Limb (tissue), 2 donors: ENCODE measurements at regions not wholly inside any gene's neighbourhood (a gene's known extent, or its start where the extent isn't known, plus 50 kb on each side); places are given as distances from the start of the nearest gene placed in this dataset.
"Not testable (repeated sequence)": the region's sequence is repeated elsewhere in the genome, so short reads cannot be mapped to it uniquely, and the experiment has no call there.

ENCODE experiments used
- DNase-seq, 2 donors: peaks; one replicate each; pipeline ENCODE4 v3.0.0-alpha.2; 2016; ENCODE audit errors: extremely low spot score in 2 of 2

- DNase-seq: no peak
Observed at GRCh38 chr4:79266136-79266535, 59.7 kb downstream of the NAA11 start.

DNA sequence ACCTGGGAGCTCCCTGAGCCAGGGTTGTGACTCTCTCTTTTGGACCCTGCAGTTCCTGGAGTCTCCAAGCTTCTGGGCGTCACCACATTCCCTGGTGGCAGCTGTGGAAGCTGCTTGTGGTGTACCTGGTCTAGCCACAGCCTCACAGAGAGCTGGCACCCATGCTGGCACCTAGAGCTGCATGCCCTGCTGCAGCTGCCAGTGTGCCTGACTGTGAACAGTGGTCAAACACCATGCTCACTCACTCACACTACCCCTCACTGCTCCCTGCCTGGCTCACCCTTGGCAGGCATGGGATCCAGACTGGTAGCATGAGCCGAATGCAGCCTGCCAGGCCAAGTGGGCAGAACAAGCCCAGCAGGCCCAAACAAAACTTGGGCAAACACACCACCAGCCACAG, 66.6 kb downstream of the NAA11 start:
- DNase-seq: no peak

GRCh38 chr4:79258614-79259176, 67.2 kb downstream of the NAA11 start:
- no peak for DNase-seq

GRCh38 chr4:79257953-79258613, 67.8 kb downstream of the NAA11 start:
- no peak for DNase-seq

GRCh38 chr4:79255793-79256192, 70.1 kb downstream of the NAA11 start:
- DNase-seq: no peak

GRCh38 chr4:79253924-79254323, 71.9 kb downstream of the NAA11 start:
- no peak for DNase-seq

- no peak for DNase-seq
Observed at GRCh38 chr4:79253168-79253567, 72.7 kb downstream of the NAA11 start.

GRCh38 chr4:79250887-79251286, 75.0 kb downstream of the NAA11 start:
- DNase-seq: no peak

DNA sequence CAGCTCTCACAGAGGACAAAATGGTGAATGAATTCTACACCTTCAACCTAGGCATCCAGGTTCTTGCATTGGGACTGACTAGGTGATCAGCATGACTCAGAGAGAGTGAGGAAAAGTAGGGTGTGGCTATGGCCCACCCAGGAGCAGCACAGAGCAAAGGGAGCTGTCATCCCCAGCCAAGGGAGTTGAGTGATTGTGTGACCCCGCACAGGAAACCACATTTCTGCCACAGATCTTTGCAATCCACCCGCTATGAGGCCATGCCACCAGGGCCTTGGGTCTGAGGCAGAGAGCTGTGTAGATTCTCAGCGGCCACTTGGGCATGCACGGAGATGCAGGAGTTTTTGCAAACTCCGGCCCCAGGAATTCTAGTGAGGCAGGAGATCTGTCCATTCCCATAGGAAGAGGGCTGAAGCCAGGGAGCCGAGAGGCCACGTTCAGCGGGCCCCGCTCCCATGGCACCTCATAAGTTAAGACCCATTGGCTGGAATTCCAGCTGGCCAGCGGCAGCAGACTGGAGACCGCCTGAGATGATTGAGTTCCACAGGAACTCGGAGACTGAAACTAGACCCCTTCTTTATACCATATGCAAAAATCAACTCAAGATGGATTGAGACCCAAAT, 75.9 kb downstream of the NAA11 start:
- no peak for DNase-seq

DNA sequence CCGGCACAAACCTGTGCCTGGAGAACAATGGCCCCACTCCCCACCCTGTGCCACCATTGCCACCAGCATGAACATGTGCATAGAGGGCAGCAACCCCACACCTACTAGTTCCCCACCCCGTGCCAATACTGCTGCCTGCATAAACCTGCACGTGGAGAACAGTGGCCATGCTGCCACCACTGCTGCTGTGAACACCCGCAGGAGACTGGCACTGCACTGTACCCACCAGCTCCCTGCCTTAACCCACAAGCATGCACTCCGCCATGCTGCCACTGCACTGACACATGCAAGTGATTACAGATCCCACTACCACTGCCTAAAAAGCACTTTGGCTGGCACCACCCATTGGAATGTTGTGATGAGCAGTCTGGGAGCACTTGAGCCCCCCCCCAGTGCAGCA, 77.3 kb downstream of the NAA11 start:
- DNase-seq: no peak

GRCh38 chr4:79247695-79248394, 78.0 kb downstream of the NAA11 start:
- no peak for DNase-seq

- DNase-seq: not testable (repeated sequence)
Observed at GRCh38 chr4:79245200-79245940, 80.5 kb downstream of the NAA11 start.

DNA sequence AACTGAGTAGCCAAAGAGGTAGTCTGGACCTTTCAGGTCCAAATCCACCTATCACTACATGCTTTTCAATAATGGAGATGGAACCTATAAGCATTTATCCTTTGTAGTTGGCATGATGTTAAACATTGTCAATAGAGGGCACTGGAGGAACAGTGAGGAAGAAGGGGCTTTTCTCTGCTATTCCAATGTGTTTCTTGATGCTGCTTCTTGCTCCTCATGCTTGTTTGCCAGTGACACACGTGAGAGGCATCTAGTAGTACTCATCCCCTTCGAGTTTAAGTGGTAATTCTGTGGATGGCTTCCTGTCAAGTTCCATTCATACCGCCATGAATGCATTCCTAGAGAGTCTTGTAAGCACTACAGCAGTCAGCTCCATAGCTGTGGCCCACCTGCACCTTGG, 84.0 kb downstream of the NAA11 start:
- no peak for DNase-seq

DNA sequence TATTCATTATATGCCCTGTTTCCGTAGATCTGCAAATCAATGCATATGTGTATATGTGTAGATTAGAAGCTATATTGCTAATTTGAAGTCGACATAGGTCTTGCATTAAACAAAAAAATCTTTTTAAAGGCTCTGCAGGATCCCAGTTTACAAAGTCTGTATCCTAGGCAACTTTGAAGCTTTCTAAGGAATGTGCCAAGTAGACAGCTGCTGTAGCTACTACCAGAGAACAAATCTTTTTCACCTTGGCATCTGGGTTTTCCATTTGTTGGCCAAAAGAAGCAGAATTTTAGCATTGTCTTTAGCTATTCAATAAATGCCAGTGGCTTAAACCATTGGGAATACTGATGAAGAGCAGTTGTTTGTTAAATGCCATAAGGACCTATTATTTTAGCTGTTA, 88.0 kb downstream of the NAA11 start:
- DNase-seq: peak in 1 of 2 donors; percentile 44

GRCh38 chr4:79236785-79237184, 89.1 kb downstream of the NAA11 start:
- DNase-seq: no peak

GRCh38 chr4:79235095-79235494, 90.8 kb downstream of the NAA11 start:
- DNase-seq: no peak

DNA sequence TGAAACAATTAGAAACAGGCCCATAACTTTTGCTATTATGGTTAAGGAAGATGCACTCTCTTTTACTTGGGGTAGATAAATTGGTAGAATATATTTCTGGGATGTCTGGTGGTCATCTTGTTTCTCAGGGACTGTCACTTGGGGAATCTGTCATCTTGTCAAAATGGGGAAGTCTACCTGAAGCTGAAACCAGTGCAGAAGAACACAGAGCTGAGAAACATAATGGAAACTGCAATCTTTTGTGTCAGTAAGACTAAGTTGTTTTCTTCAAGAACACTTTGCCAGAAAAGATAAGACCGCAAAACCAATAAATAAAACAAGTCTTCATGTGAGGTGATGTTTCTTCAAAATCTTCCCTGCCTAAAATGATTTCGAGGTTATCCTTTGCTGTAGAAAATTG, 92.0 kb downstream of the NAA11 start:
- DNase-seq: no peak

DNA sequence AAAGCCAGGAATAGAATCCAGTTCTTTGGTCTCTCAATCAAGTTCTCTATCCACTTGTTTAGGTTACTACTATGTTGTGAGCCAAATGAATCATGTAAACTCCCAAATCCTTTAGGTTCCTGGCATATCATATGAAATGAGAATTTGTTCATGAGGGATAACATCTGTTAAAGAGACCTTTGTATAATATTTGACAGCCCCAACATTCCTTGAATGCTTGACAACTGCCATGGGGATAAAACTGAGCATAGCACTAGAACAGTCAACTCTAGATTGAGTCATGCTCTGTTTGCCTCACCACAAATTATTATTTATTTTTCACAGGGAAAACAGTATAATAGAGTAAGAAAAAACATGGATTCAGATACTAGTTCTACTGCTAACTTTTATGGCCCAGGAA, 93.3 kb downstream of the NAA11 start:
- DNase-seq: peak in 1 of 2 donors; percentile 43

GRCh38 chr4:79227860-79228259, 98.0 kb downstream of the NAA11 start:
- no peak for DNase-seq

DNA sequence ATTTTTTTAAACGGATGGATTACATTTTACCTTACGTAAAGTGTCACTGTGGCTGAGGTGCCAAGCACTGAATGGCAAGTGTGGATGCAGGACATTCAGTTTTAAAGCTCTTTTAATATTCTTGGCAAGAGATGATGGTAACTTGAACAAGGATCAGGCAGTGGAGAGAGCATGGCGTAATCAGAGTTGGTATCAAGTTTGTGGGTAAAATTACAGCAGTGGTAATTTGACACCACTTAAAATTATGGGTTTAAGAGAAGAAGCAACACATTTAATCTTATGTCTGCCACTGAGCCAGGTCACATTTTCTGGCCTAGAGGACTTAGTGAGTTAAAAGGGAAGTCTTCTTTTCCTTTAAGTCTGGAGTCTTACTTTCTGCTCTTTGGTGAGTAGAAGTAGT, 100.5 kb downstream of the NAA11 start:
- DNase-seq: no peak

DNA sequence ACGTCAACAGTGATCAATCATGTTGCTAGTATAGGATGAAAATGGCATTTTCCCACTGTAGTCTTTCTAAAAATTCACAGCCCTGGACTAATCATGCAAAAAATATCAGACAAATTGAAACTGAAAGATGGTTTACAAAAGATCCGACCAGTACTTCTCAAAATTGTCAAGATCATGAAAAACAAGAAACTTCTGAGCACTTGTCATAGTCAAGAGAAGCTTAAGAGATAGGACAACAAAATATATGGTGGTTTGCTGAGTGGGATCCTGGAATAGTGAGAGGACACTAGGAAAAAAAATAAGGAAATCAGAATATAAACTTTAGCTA, 101.1 kb downstream of the NAA11 start:
- no peak for DNase-seq
